ENCODE measurements at regions not wholly inside any gene's neighbourhood (a gene's known extent, or its start where the extent isn't known, plus 50 kb on each side); places are given as distances from the start of the nearest gene placed in this dataset.

DNA sequence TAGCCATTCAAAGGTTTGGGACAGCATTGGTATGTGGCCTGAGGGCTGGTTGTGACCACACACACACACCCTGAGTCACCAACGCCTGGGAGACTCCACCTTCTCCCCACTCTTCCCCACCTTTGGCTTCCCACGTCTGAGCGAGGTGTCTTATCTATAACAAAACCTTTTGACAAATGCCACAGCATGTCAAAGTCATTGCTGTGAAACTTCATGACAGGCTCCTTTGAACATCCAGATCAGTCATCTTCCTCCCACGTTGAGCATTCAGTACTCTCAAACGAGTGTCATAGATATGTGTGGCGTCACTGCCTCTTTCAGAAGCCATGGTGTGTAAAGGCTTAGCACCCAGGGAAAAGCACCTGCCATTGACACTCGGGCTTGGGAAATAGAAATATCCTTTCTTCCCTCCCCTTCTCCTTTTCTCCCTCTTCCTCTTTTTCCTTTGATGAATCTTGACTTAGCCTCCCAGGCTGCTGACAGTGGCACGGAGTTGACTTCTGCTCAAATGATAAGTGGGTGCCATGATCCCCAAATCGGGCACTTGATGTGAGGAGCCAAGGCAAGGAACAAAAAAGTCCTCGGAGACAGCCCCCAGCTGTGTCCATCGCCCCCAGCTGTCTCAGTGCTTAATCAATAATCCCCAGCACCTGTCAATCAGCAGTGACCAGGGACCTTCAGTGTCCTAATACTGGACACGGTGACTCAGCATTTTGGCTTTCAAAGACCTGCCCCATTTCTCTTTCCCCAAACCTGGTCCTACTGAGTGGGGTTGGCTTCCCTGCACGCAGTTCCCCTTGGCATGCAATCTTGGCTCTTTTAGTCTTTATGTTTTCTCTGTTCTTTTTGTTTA lies 114.8 kb downstream of the FGF18 start:
- TF ChIP-seq CTCF (IDR thresholded peaks at IDR 0.05; ENCODE audit: low read length) (no peak), EZH2 (IDR thresholded peaks at IDR 0.05; ENCODE audit: borderline replicate concordance, low read length) (no peak)
